IMR-90 (cell line): ENCODE measurements at regions not wholly inside any gene's neighbourhood (a gene's known extent, or its start where the extent isn't known, plus 50 kb on each side); places are given as distances from the start of the nearest gene placed in this dataset.

ENCODE experiments used
- ATAC-seq: fragments of 200-7000 bp; cut with Tn5 transposase; 2 replicates; pipeline ENCODE4 v1.9.1; 2020; ENCODE audit warnings: low read depth, mild to moderate bottlenecking, moderate library complexity
- BruUV-seq: library from RNA; stranded (reverse); fragments of 400-500 nt; replicated peaks from 2 replicates; lab custom pipeline; 2021; lab: Mats Ljungman, UMichigan
- CTCF ChIA-PET: fragments of 300-600 bp; formaldehyde crosslinking; extraction: SDS; loops from one replicate; lab custom pipeline; 2021; ENCODE audit warnings: antibody characterized with exemption; lab: Yijun Ruan, JAX
- POLR2A ChIA-PET: fragments of 300-600 bp; sonication (Branson Sonifier 250); formaldehyde crosslinking; loops from one replicate; lab custom pipeline; 2022; ENCODE audit warnings: antibody characterized with exemption; ENCODE audit not compliant: unreplicated experiment; lab: Charles Lee
- DNase-seq: peaks from one replicate; pipeline ENCODE4 v3.0.0; 2013
- H2AFZ ChIP-seq: replicated peaks from 2 replicates; pipeline ENCODE3; 2013; ENCODE audit warnings: low read length, mild to moderate bottlenecking; ENCODE audit not compliant: poor library complexity
- H2AK5ac ChIP-seq: 2 replicates; pipeline ENCODE4 v1.6.1; 2013; ENCODE audit warnings: low read depth, low read length, inconsistent platforms
- H2AK9ac ChIP-seq: replicated peaks from 2 replicates; pipeline ENCODE3; 2013; ENCODE audit warnings: mild to moderate bottlenecking, low read depth, low read length, moderate library complexity; ENCODE audit not compliant: poor library complexity
- H2BK120ac ChIP-seq: 2 replicates; pipeline ENCODE4 v1.6.1; 2013; ENCODE audit warnings: low read depth, low read length, inconsistent platforms
- H2BK15ac ChIP-seq: 3 replicates; pipeline ENCODE4 v1.6.1; 2013; ENCODE audit warnings: low read depth, low read length, inconsistent platforms
- H2BK20ac ChIP-seq: 2 replicates; pipeline ENCODE4 v1.6.1; 2013; ENCODE audit warnings: low read depth, mild to moderate bottlenecking, inconsistent platforms, low read length, moderate library complexity
- H2BK5ac ChIP-seq: 2 replicates; pipeline ENCODE4 v1.6.1; 2013; ENCODE audit warnings: mild to moderate bottlenecking, low read depth, low read length, inconsistent platforms; ENCODE audit not compliant: poor library complexity, severe bottlenecking
- H3K14ac ChIP-seq: replicated peaks from 2 replicates; pipeline ENCODE4 v1.6.1; 2013; ENCODE audit warnings: low read depth, low read length, inconsistent platforms
- H3K18ac ChIP-seq: 2 replicates; pipeline ENCODE4 v1.6.1; 2013; ENCODE audit warnings: low read depth, low read length, control low read depth
- H3K23ac ChIP-seq: 2 replicates; pipeline ENCODE4 v1.6.1; 2013; ENCODE audit warnings: low read depth, low read length, inconsistent platforms
- H3K27ac ChIP-seq: 2 replicates; pipeline ENCODE4 v1.5.1; 2013; ENCODE audit warnings: mild to moderate bottlenecking, control low read depth, low read length; ENCODE audit not compliant: insufficient read depth
- H3K27me3 ChIP-seq: 2 replicates; pipeline ENCODE4 v1.6.1; 2013; ENCODE audit warnings: low read length; ENCODE audit not compliant: control insufficient read depth, insufficient read depth
- H3K36me3 ChIP-seq: 2 replicates; pipeline ENCODE4 v1.6.1; 2013; ENCODE audit warnings: low read length, mixed read lengths; ENCODE audit not compliant: control insufficient read depth, insufficient read depth
- H3K4ac ChIP-seq: 2 replicates; pipeline ENCODE4 v1.6.1; 2013; ENCODE audit warnings: low read depth, low read length, inconsistent platforms
- H3K4me1 ChIP-seq: 2 replicates; pipeline ENCODE4 v1.6.1; 2013; ENCODE audit warnings: low read length, mixed read lengths; ENCODE audit not compliant: control insufficient read depth, insufficient read depth
- H3K4me2 ChIP-seq: 2 replicates; pipeline ENCODE4 v1.6.1; 2013; ENCODE audit warnings: low read depth, mild to moderate bottlenecking, control low read depth, low read length, moderate library complexity
- H3K4me3 ChIP-seq: 2 replicates; pipeline ENCODE4 v1.5.1; 2013; ENCODE audit warnings: low read depth, mild to moderate bottlenecking, control low read depth, low read length, moderate library complexity; ENCODE audit not compliant: insufficient read depth
- H3K56ac ChIP-seq: 2 replicates; pipeline ENCODE4 v1.6.1; 2013; ENCODE audit warnings: low read length, inconsistent platforms; ENCODE audit not compliant: insufficient read depth; ENCODE audit errors: extremely low read depth
- H3K79me1 ChIP-seq, 2 experiments: 2 replicates each; pipeline ENCODE4 v1.6.1; 2013; ENCODE audit warnings: low read length in 2 of 2, inconsistent platforms in 1 of 2, low read depth in 1 of 2
- H3K9ac ChIP-seq: 2 replicates; pipeline ENCODE4 v1.6.1; 2013; ENCODE audit warnings: low read depth, low read length, control low read depth
- H3K9me1 ChIP-seq: 2 replicates; pipeline ENCODE4 v1.6.1; 2013; ENCODE audit warnings: low read length, inconsistent platforms; ENCODE audit not compliant: insufficient read depth
- H3K9me3 ChIP-seq: 2 replicates; pipeline ENCODE4 v1.6.1; 2013; ENCODE audit warnings: low read length; ENCODE audit not compliant: control insufficient read depth, insufficient read depth
- H4K20me1 ChIP-seq: 2 replicates; pipeline ENCODE4 v1.6.1; 2013; ENCODE audit warnings: low read length, inconsistent platforms; ENCODE audit not compliant: insufficient read depth
- H4K5ac ChIP-seq: 2 replicates; pipeline ENCODE4 v1.6.1; 2013; ENCODE audit warnings: mild to moderate bottlenecking, low read depth, low read length, control low read depth
- H4K8ac ChIP-seq, 2 experiments: 2 replicates each; pipeline ENCODE4 v1.6.1; 2013; ENCODE audit warnings: low read depth in 2 of 2, low read length in 2 of 2, control low read depth in 1 of 2, inconsistent platforms in 1 of 2
- H4K91ac ChIP-seq: 2 replicates; pipeline ENCODE4 v1.6.1; 2013; ENCODE audit warnings: low read depth, low read length, inconsistent platforms; ENCODE audit not compliant: insufficient read depth
- BHLHE40 ChIP-seq: fragments of 150-350 bp; IDR thresholded peaks from 2 replicates; pipeline ENCODE4 v1.6.1; 2016; ENCODE audit warnings: mild to moderate bottlenecking, low read depth, low read length
- CEBPB ChIP-seq: IDR thresholded peaks from 2 replicates; pipeline ENCODE4 v1.6.1; 2012; ENCODE audit warnings: low read depth, low read length, improper control_type of control experiment
- CHD1 ChIP-seq: IDR thresholded peaks from 2 replicates; pipeline ENCODE4 v1.6.1; 2012; ENCODE audit warnings: low read depth, low read length, improper control_type of control experiment
- CTCF ChIP-seq: conservative IDR thresholded peaks from 2 replicates; pipeline ENCODE4 v1.5.1; 2012; ENCODE audit warnings: mild to moderate bottlenecking, low read depth, low read length, improper control_type of control experiment
- FOS ChIP-seq: fragments of 150-350 bp; IDR thresholded peaks from 2 replicates; pipeline ENCODE4 v1.6.1; 2016; ENCODE audit warnings: low read depth, low read length
- MAFK ChIP-seq: IDR thresholded peaks from 2 replicates; pipeline ENCODE4 v1.6.1; 2012; ENCODE audit warnings: low read depth, low read length, improper control_type of control experiment
- MAZ ChIP-seq: IDR thresholded peaks from 2 replicates; pipeline ENCODE4 v1.6.1; 2012; ENCODE audit warnings: low read depth, mild to moderate bottlenecking, low read length, improper control_type of control experiment, moderate library complexity, borderline replicate concordance
- MXI1 ChIP-seq: IDR thresholded peaks from 2 replicates; pipeline ENCODE4 v1.6.1; 2012; ENCODE audit warnings: low read depth, mild to moderate bottlenecking, low read length, moderate library complexity, borderline replicate concordance
- NFE2L2 ChIP-seq: fragments of 150-350 bp; IDR thresholded peaks from 2 replicates; pipeline ENCODE4 v1.6.1; 2016; ENCODE audit warnings: low read depth, mild to moderate bottlenecking, low read length
- POLR2A ChIP-seq: IDR thresholded peaks from 2 replicates; pipeline ENCODE4 v1.6.1; 2012; ENCODE audit warnings: mild to moderate bottlenecking, low read depth, low read length
- RAD21 ChIP-seq: IDR thresholded peaks from 2 replicates; pipeline ENCODE4 v1.6.1; 2012; ENCODE audit warnings: low read length, improper control_type of control experiment
- RCOR1 ChIP-seq: IDR thresholded peaks from 2 replicates; pipeline ENCODE4 v1.6.1; 2012; ENCODE audit warnings: mild to moderate bottlenecking, low read length, improper control_type of control experiment; ENCODE audit not compliant: insufficient replicate concordance
- RFX5 ChIP-seq: IDR thresholded peaks from 2 replicates; pipeline ENCODE4 v1.8.0; 2012; ENCODE audit warnings: low read depth, mild to moderate bottlenecking, low read length, moderate library complexity
- SMC3 ChIP-seq: fragments of 150-350 bp; IDR thresholded peaks from 2 replicates; pipeline ENCODE4 v1.6.1; 2016; ENCODE audit warnings: low read depth, mild to moderate bottlenecking, antibody characterized with exemption, low read length, moderate library complexity
- WGBS, 2 experiments: methylation state at CpG; one replicate each; pipeline versions ENCODE4 v1.1.5 to v1.1.7; 2013; ENCODE audit warnings: missing lambda C conversion rate in 2 of 2; ENCODE audit not compliant: insufficient read length in 1 of 2; ENCODE audit errors: extremely low coverage in 2 of 2; 5-methylcytosine and 5-hydroxymethylcytosine counted together
- dilution Hi-C: fragments of 300-500 bp; cut with HindIII; formaldehyde crosslinking; loops from one replicate; pipeline ENCODE4 v1.14.3; 2018; ENCODE audit warnings: low sequenced_read_pairs; ENCODE audit not compliant: unreplicated experiment
- in situ Hi-C: fragments of 300-500 bp; cut with MboI; formaldehyde crosslinking; loops from 3 replicates; pipeline ENCODE4 v1.14.3; 2019; ENCODE audit warnings: low sequenced_read_pairs, inconsistent platforms, mixed read lengths
- intact Hi-C: fragments of 100-400 bp; cut with micrococcal nuclease; formaldehyde crosslinking; loops from 2 replicates; pipeline ENCODE4 v1.10.0; 2022
- TF ChIP-seq, protein P1 (sequence below): fragments of 150-350 bp; IDR thresholded peaks from 2 replicates; pipeline ENCODE4 v1.6.1; 2016; ENCODE audit warnings: low read depth, mild to moderate bottlenecking, low read length, moderate library complexity, borderline replicate concordance
- TF ChIP-seq, protein P2 (sequence below): fragments of 150-350 bp; IDR thresholded peaks from 2 replicates; pipeline ENCODE4 v1.6.1; 2017; ENCODE audit warnings: mild to moderate bottlenecking, antibody characterized with exemption, low read length, low read depth

GRCh38 chr7:7131273-7131672, 51.1 kb upstream of the C1GALT1 start:
- WGBS, 2 experiments = no CpG with 5 or more reads among the region's 1 CpG
- Histone ChIP-seq H2BK120ac (no peak overlapping the region), H3K4me2 (no peak overlapping the region), H2BK5ac (no peak overlapping the region), H3K27me3 (no peaks in the 10 kb centered on the region), H3K4me3 (no peak overlapping the region), H4K8ac (no peak overlapping the region), H3K79me1 (no peaks in the 10 kb centered on the region), H2BK15ac (no peak overlapping the region), H4K91ac (no peak overlapping the region), H3K23ac (no peak overlapping the region), H4K20me1 (no peaks in the 10 kb centered on the region), H3K9me3 (no peaks in the 10 kb centered on the region), H2AK5ac (no peak overlapping the region), H2AFZ (no peak overlapping the region), H3K18ac (no peak overlapping the region), H3K56ac (no peak overlapping the region), H2BK20ac (no peak overlapping the region), H3K27ac (no peak overlapping the region), H3K14ac (no peak overlapping the region), H3K4me1 (no peaks in the 10 kb centered on the region), H2AK9ac (no peak overlapping the region), H3K4ac (no peak overlapping the region), H4K5ac (no peak overlapping the region), H3K9ac (no peak overlapping the region), H3K36me3 (no peaks in the 10 kb centered on the region), H3K9me1 (no peaks in the 10 kb centered on the region)
- ATAC-seq (no peak), DNase-seq (no peak)
- dilution Hi-C loops (no loop called here), intact Hi-C loops (no loop called here), in situ Hi-C loops (no loop called here)
- TF ChIP-seq CHD1 = no peak
- no peak for TF ChIP-seq SMC3
- TF ChIP-seq NFE2L2 = no peak
- no peak for TF ChIP-seq MAZ
- TF ChIP-seq, protein P1, sequence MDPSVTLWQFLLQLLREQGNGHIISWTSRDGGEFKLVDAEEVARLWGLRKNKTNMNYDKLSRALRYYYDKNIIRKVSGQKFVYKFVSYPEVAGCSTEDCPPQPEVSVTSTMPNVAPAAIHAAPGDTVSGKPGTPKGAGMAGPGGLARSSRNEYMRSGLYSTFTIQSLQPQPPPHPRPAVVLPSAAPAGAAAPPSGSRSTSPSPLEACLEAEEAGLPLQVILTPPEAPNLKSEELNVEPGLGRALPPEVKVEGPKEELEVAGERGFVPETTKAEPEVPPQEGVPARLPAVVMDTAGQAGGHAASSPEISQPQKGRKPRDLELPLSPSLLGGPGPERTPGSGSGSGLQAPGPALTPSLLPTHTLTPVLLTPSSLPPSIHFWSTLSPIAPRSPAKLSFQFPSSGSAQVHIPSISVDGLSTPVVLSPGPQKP = no peak
- TF ChIP-seq RFX5 = no peak
- TF ChIP-seq MXI1 = no peak
- TF ChIP-seq RCOR1 = no peak
- TF ChIP-seq CEBPB = no peak
- no peak for TF ChIP-seq BHLHE40
- TF ChIP-seq POLR2A = no peak
- no peak for TF ChIP-seq FOS
- TF ChIP-seq RAD21 = no peak
- TF ChIP-seq CTCF = no peak
- no peak for TF ChIP-seq MAFK
- TF ChIP-seq, protein P2, sequence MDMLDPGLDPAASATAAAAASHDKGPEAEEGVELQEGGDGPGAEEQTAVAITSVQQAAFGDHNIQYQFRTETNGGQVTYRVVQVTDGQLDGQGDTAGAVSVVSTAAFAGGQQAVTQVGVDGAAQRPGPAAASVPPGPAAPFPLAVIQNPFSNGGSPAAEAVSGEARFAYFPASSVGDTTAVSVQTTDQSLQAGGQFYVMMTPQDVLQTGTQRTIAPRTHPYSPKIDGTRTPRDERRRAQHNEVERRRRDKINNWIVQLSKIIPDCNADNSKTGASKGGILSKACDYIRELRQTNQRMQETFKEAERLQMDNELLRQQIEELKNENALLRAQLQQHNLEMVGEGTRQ = no peak
- BruUV-seq = no TSS peak
- ChIA-PET POLR2A (no interaction called here), CTCF (no interaction called here)
